ENCODE measurements at regions not wholly inside any gene's neighbourhood (a gene's known extent, or its start where the extent isn't known, plus 50 kb on each side); places are given as distances from the start of the nearest gene placed in this dataset.
"Not testable (repeated sequence)": the region's sequence is repeated elsewhere in the genome, so short reads cannot be mapped to it uniquely, and the experiment has no call there.

DNA sequence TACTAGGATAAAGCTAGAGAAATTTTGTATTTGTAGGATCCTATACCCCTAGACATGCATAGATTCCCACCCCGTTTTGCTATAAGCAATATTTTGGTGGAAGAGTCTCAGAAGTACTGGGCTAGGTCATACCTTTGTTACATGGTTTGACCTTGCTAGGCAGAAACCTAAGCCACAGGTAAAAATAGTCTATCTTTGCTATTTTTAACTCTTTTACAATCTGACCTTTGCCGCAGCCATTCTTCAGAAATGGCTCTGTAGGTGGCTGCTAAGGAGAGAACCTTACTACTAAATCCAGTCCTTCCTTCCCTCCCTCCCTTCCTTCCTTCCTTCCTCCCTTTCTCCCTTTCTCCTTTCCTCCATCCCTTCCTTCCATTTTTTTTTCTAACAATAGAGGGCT lies 242.9 kb upstream of the SEL1L start:
- DNase-seq (no peak), ATAC-seq (replicated peaks in 1 of 4) (no peak)
- Mint-ChIP-seq H3K36me3 (no peaks in the 10 kb centered on the region), H3K4me3 (no peak overlapping the region), H3K27ac (no peak overlapping the region), H3K9me3 (peaks cover 5 to 10% (median 6%) of the 10 kb centered on the region in 3 donors), H3K4me1 (no peaks in the 10 kb centered on the region), H3K27me3 (no peaks in the 10 kb centered on the region)
- Histone ChIP-seq H3K4me1 (ENCODE audit: control insufficient read depth in 1 of 2, extremely low read depth in 1 of 2, insufficient read depth in 2 of 2, low read length in 2 of 2) (no peaks in the 10 kb centered on the region), H3K27ac (ENCODE audit: low read length) (no peak overlapping the region), H3K4me3 (ENCODE audit: control insufficient read depth in 1 of 2, extremely low read depth in 1 of 2, low read length in 1 of 2) (no peak overlapping the region), H3K27me3 (replicated peaks in 1 of 2; ENCODE audit: control insufficient read depth in 2 of 2, extremely low read depth in 1 of 2, insufficient read depth in 2 of 2, low read length in 1 of 2) (no peaks in the 10 kb centered on the region), H3K36me3 (ENCODE audit: control insufficient read depth in 2 of 2, extremely low read depth in 1 of 2, insufficient read depth in 1 of 2, low read length in 1 of 2) (no peaks in the 10 kb centered on the region), H3K9me3 (no peaks in the 10 kb centered on the region)
- CTCF ChIA-PET: no interaction called here
- POLR2A ChIA-PET: no interaction called here
- no CpG with 5 or more reads among the region's 2 CpGs for WGBS (ENCODE audit: insufficient coverage)

GRCh38 chr14:81781798-81782197 lies 248.1 kb upstream of the SEL1L start:
- H3K9me3 Mint-ChIP-seq: peaks cover 3 to 20% (median 9%) of the 10 kb centered on the region in 3 donors
- POLR2A ChIA-PET; H3K4me3 ChIP-seq (ENCODE audit: control insufficient read depth in 1 of 2, extremely low read depth in 1 of 2, low read length in 1 of 2); H3K36me3 Mint-ChIP-seq; H3K4me1 ChIP-seq (ENCODE audit: control insufficient read depth in 1 of 2, extremely low read depth in 1 of 2, insufficient read depth in 2 of 2, low read length in 2 of 2); H3K4me1 Mint-ChIP-seq; H3K27me3 Mint-ChIP-seq; H3K9me3 ChIP-seq; H3K27me3 ChIP-seq (replicated peaks in 1 of 2; ENCODE audit: control insufficient read depth in 2 of 2, extremely low read depth in 1 of 2, insufficient read depth in 2 of 2, low read length in 1 of 2); H3K4me3 Mint-ChIP-seq; ATAC-seq (replicated peaks in 1 of 4); H3K27ac Mint-ChIP-seq; CTCF ChIA-PET; H3K27ac ChIP-seq (ENCODE audit: low read length); H3K36me3 ChIP-seq (ENCODE audit: control insufficient read depth in 2 of 2, extremely low read depth in 1 of 2, insufficient read depth in 1 of 2, low read length in 1 of 2); DNase-seq: not testable (repeated sequence)
- no CpG with 5 or more reads among the region's 7 CpGs for WGBS (ENCODE audit: insufficient coverage)

DNA sequence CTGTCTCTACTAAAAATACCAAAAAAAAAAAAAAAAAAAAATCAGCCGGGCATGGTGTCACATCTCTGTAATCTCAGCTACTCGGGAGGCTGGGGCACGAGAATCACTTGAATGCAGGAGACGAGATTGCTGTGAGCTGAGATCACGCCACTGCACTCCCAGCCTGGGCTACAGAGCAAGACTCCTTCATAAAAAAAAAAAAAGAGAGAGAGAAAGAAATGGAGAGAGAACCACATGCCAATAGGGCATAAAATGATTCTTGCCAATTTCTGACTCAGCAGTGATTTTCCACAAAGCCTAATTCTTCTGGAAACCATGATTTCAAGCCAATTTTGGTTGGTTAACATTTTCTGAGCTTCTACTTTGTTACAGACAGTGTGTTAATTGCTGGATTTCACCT lies 250.4 kb upstream of the SEL1L start:
- H3K27ac Mint-ChIP-seq: no peak overlapping the region
- no peaks in the 10 kb centered on the region for H3K27me3 Mint-ChIP-seq
- Histone ChIP-seq H3K27ac (ENCODE audit: low read length) (no peak overlapping the region), H3K4me1 (ENCODE audit: control insufficient read depth in 1 of 2, extremely low read depth in 1 of 2, insufficient read depth in 2 of 2, low read length in 2 of 2) (no peaks in the 10 kb centered on the region), H3K9me3 (no peaks in the 10 kb centered on the region), H3K36me3 (ENCODE audit: control insufficient read depth in 2 of 2, extremely low read depth in 1 of 2, insufficient read depth in 1 of 2, low read length in 1 of 2) (no peaks in the 10 kb centered on the region), H3K4me3 (ENCODE audit: control insufficient read depth in 1 of 2, extremely low read depth in 1 of 2, low read length in 1 of 2) (no peak overlapping the region), H3K27me3 (replicated peaks in 1 of 2; ENCODE audit: control insufficient read depth in 2 of 2, extremely low read depth in 1 of 2, insufficient read depth in 2 of 2, low read length in 1 of 2) (no peaks in the 10 kb centered on the region)
- no CpG with 5 or more reads among the region's 5 CpGs for WGBS (ENCODE audit: insufficient coverage)
- no peaks in the 10 kb centered on the region for H3K4me1 Mint-ChIP-seq
- H3K9me3 Mint-ChIP-seq: peaks cover 3 to 15% (median 4%) of the 10 kb centered on the region in 3 donors
- no peak for ATAC-seq (replicated peaks in 1 of 4)
- DNase-seq: no peak
- ChIA-PET POLR2A (no interaction called here), CTCF (interaction anchor here in 1 of 2 donors (0.6 kb wide), 1 partner anchor 435 kb away, joined by 3 read pairs; no protein-coding TSS in a partner anchor)
- H3K36me3 Mint-ChIP-seq: no peaks in the 10 kb centered on the region
- H3K4me3 Mint-ChIP-seq: no peak overlapping the region

DNA sequence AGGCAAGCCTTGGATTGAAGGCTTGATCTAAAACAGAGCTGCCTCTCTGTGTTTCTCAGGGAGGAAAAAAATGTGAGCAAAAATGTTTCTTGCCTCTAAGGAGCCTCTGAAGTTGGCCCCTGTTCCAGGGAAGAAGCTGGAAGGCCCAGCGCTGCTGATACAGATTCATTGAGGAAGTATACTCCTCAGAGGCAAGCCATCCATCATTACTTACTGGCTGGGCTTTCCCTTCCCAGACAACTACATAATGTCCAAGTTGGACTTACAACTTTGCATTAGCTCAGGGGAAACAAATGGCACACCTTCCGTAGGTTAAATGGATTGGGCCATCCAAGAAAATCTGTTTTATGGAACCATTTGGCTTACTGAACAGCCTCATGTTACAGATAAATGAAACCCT lies 263.7 kb upstream of the SEL1L start:
- Histone ChIP-seq H3K27ac (ENCODE audit: low read length) (no peak overlapping the region), H3K4me3 (ENCODE audit: control insufficient read depth in 1 of 2, extremely low read depth in 1 of 2, low read length in 1 of 2) (no peak overlapping the region), H3K4me1 (ENCODE audit: control insufficient read depth in 1 of 2, extremely low read depth in 1 of 2, insufficient read depth in 2 of 2, low read length in 2 of 2) (no peaks in the 10 kb centered on the region), H3K36me3 (ENCODE audit: control insufficient read depth in 2 of 2, extremely low read depth in 1 of 2, insufficient read depth in 1 of 2, low read length in 1 of 2) (no peaks in the 10 kb centered on the region), H3K27me3 (replicated peaks in 1 of 2; ENCODE audit: control insufficient read depth in 2 of 2, extremely low read depth in 1 of 2, insufficient read depth in 2 of 2, low read length in 1 of 2) (no peaks in the 10 kb centered on the region), H3K9me3 (no peaks in the 10 kb centered on the region)
- no peaks in the 10 kb centered on the region for H3K36me3 Mint-ChIP-seq
- H3K4me1 Mint-ChIP-seq: no peaks in the 10 kb centered on the region
- no peak overlapping the region for H3K4me3 Mint-ChIP-seq
- no peak for DNase-seq
- no peak for ATAC-seq (replicated peaks in 1 of 4)
- H3K9me3 Mint-ChIP-seq: peaks cover 0 to 18% (median 2%) of the 10 kb centered on the region in 3 donors
- H3K27me3 Mint-ChIP-seq: peaks cover 0 to 3% of the 10 kb centered on the region in 2 donors
- CTCF ChIA-PET: no interaction called here
- WGBS (ENCODE audit: insufficient coverage): 100% methylated on average over 1 of the region's 2 CpGs
- POLR2A ChIA-PET: no interaction called here
- no peak overlapping the region for H3K27ac Mint-ChIP-seq

DNA sequence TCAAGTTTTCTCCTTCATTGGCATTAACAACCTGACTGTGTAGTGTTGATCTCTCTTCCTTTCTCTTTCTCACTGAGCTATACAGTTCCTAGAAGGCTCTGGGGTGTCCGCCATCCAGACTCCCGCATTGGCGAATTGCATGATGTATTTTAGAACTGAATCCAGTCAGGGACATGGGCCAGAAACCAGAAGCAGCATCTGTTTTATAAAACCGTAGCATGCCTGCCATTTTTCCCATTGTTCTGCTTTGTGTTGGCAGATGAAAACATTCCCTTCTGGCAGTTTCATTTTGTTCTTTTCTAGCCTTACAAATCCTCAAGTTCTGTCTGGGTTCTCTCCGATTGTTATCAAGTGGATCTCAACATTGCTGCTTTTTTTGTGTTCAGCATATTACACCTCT lies 268.3 kb upstream of the SEL1L start:
- Mint-ChIP-seq H3K27me3 (no peaks in the 10 kb centered on the region), H3K36me3 (no peaks in the 10 kb centered on the region), H3K9me3 (peaks cover 0 to 16% (median 0%) of the 10 kb centered on the region in 3 donors), H3K4me1 (no peaks in the 10 kb centered on the region), H3K4me3 (no peak overlapping the region), H3K27ac (no peak overlapping the region)
- H3K27ac ChIP-seq (ENCODE audit: low read length): no peak overlapping the region
- ATAC-seq (replicated peaks in 1 of 4) (no peak), DNase-seq (no peak)
- no peak overlapping the region for H3K4me3 ChIP-seq (ENCODE audit: control insufficient read depth in 1 of 2, extremely low read depth in 1 of 2, low read length in 1 of 2)
- WGBS (ENCODE audit: insufficient coverage): 89% methylated on average over 5 of the region's 5 CpGs
- no peaks in the 10 kb centered on the region for H3K27me3 ChIP-seq (replicated peaks in 1 of 2; ENCODE audit: control insufficient read depth in 2 of 2, extremely low read depth in 1 of 2, insufficient read depth in 2 of 2, low read length in 1 of 2)
- ChIA-PET CTCF (no interaction called here), POLR2A (no interaction called here)
- no peaks in the 10 kb centered on the region for H3K9me3 ChIP-seq
- H3K4me1 ChIP-seq (ENCODE audit: control insufficient read depth in 1 of 2, extremely low read depth in 1 of 2, insufficient read depth in 2 of 2, low read length in 2 of 2): no peaks in the 10 kb centered on the region
- no peaks in the 10 kb centered on the region for H3K36me3 ChIP-seq (ENCODE audit: control insufficient read depth in 2 of 2, extremely low read depth in 1 of 2, insufficient read depth in 1 of 2, low read length in 1 of 2)

- H3K4me1 ChIP-seq (ENCODE audit: control insufficient read depth in 1 of 2, extremely low read depth in 1 of 2, insufficient read depth in 2 of 2, low read length in 2 of 2): no peaks in the 10 kb centered on the region
- H3K27me3 ChIP-seq (replicated peaks in 1 of 2; ENCODE audit: control insufficient read depth in 2 of 2, extremely low read depth in 1 of 2, insufficient read depth in 2 of 2, low read length in 1 of 2): no peaks in the 10 kb centered on the region
- ATAC-seq (replicated peaks in 1 of 4) (no peak), DNase-seq (no peak)
- no peaks in the 10 kb centered on the region for H3K27me3 Mint-ChIP-seq
- H3K9me3 Mint-ChIP-seq: peaks cover 0 to 18% (median 0%) of the 10 kb centered on the region in 3 donors
- H3K9me3 ChIP-seq: no peaks in the 10 kb centered on the region
- no peaks in the 10 kb centered on the region for H3K36me3 ChIP-seq (ENCODE audit: control insufficient read depth in 2 of 2, extremely low read depth in 1 of 2, insufficient read depth in 1 of 2, low read length in 1 of 2)
- no peak overlapping the region for H3K27ac Mint-ChIP-seq
- no peak overlapping the region for H3K27ac ChIP-seq (ENCODE audit: low read length)
- no peak overlapping the region for H3K4me3 Mint-ChIP-seq
- POLR2A ChIA-PET: no interaction called here
- H3K4me3 ChIP-seq (ENCODE audit: control insufficient read depth in 1 of 2, extremely low read depth in 1 of 2, low read length in 1 of 2): no peak overlapping the region
- no peaks in the 10 kb centered on the region for H3K4me1 Mint-ChIP-seq
- CTCF ChIA-PET: no interaction called here
- WGBS (ENCODE audit: insufficient coverage): no CpG with 5 or more reads among the region's 2 CpGs
- H3K36me3 Mint-ChIP-seq: no peaks in the 10 kb centered on the region
These were observed 268.7 kb upstream of the SEL1L start for GRCh38 chr14:81802341-81802740.

DNA sequence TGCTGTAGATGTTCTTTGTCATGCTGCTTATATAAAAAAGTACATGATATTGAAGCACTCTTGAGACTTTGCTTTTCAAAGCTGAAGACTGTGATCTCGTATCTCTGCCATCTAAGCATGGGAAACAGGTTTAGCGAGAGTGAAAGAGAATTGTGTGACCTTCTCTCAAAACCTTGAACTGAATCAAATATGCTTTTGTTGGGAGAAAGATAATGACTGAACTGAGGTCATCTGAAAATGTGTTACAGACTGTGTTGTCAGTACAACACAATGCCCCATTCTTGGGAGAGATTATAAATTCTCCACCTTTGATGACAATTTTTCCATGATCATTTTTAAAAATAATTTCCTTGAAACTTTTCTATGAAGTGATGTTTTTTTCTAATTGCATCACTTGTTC lies 272.1 kb upstream of the SEL1L start:
- no peaks in the 10 kb centered on the region for H3K27me3 ChIP-seq (replicated peaks in 1 of 2; ENCODE audit: control insufficient read depth in 2 of 2, extremely low read depth in 1 of 2, insufficient read depth in 2 of 2, low read length in 1 of 2)
- H3K27me3 Mint-ChIP-seq: no peaks in the 10 kb centered on the region
- H3K27ac ChIP-seq (ENCODE audit: low read length): no peak overlapping the region
- POLR2A ChIA-PET: no interaction called here
- peaks cover 0 to 22% (median 5%) of the 10 kb centered on the region in 3 donors for H3K9me3 Mint-ChIP-seq
- no peak for DNase-seq
- CTCF ChIA-PET: no interaction called here
- no peaks in the 10 kb centered on the region for H3K9me3 ChIP-seq
- no peaks in the 10 kb centered on the region for H3K4me1 Mint-ChIP-seq
- WGBS (ENCODE audit: insufficient coverage): 67% methylated on average over 2 of the region's 2 CpGs
- ATAC-seq (replicated peaks in 1 of 4): no peak
- no peaks in the 10 kb centered on the region for H3K36me3 ChIP-seq (ENCODE audit: control insufficient read depth in 2 of 2, extremely low read depth in 1 of 2, insufficient read depth in 1 of 2, low read length in 1 of 2)
- H3K4me3 ChIP-seq (ENCODE audit: control insufficient read depth in 1 of 2, extremely low read depth in 1 of 2, low read length in 1 of 2): no peak overlapping the region
- H3K4me1 ChIP-seq (ENCODE audit: control insufficient read depth in 1 of 2, extremely low read depth in 1 of 2, insufficient read depth in 2 of 2, low read length in 2 of 2): no peaks in the 10 kb centered on the region
- no peak overlapping the region for H3K27ac Mint-ChIP-seq
- no peaks in the 10 kb centered on the region for H3K36me3 Mint-ChIP-seq
- H3K4me3 Mint-ChIP-seq: no peak overlapping the region
